ENCODE measurements at regions not wholly inside any gene's neighbourhood (a gene's known extent, or its start where the extent isn't known, plus 50 kb on each side); places are given as distances from the start of the nearest gene placed in this dataset.

DNA sequence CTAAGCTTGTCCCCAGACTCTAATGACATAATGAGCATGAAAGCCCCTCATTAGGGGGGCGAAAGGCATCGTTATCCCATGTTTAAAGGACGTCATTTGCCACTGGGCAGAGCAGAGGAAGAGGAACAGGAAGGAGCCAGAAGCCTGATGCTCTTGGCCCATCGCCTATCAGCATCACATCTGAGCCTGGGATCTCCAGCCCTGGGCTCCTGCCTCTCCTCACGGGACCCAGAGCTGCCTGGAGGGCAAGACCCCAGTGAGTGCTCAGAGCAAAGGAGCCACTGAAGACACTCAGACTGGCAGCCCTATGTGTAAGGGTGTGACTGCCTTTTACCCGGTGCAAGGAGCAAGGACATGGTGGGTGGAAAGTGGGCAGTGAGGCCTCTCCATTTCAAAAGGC lies 115.0 kb upstream of the ZNF507 start:
- CTCF ChIA-PET, result no interaction called here
- TF ChIP-seq, protein P1, sequence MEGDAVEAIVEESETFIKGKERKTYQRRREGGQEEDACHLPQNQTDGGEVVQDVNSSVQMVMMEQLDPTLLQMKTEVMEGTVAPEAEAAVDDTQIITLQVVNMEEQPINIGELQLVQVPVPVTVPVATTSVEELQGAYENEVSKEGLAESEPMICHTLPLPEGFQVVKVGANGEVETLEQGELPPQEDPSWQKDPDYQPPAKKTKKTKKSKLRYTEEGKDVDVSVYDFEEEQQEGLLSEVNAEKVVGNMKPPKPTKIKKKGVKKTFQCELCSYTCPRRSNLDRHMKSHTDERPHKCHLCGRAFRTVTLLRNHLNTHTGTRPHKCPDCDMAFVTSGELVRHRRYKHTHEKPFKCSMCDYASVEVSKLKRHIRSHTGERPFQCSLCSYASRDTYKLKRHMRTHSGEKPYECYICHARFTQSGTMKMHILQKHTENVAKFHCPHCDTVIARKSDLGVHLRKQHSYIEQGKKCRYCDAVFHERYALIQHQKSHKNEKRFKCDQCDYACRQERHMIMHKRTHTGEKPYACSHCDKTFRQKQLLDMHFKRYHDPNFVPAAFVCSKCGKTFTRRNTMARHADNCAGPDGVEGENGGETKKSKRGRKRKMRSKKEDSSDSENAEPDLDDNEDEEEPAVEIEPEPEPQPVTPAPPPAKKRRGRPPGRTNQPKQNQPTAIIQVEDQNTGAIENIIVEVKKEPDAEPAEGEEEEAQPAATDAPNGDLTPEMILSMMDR (IDR thresholded peaks at IDR 0.05; ENCODE audit: low read depth, low read length), result no peak
- Histone ChIP-seq H3K27ac (ENCODE audit: low read depth, low read length) (no peak overlapping the region), H3K27me3 (ENCODE audit: control insufficient read depth, insufficient read depth, low read length) (no peaks in the 10 kb centered on the region), H3K9me3 (ENCODE audit: control insufficient read depth, insufficient read depth, low read length) (no peaks in the 10 kb centered on the region; the same call in 1 of the 2 replicates), H3K4me3 (ENCODE audit: low read depth, low read length) (no peak overlapping the region)
- no peak for DNase-seq (ENCODE audit: low read depth, low spot score)
- POLR2A ChIA-PET, result no interaction called here

DNA sequence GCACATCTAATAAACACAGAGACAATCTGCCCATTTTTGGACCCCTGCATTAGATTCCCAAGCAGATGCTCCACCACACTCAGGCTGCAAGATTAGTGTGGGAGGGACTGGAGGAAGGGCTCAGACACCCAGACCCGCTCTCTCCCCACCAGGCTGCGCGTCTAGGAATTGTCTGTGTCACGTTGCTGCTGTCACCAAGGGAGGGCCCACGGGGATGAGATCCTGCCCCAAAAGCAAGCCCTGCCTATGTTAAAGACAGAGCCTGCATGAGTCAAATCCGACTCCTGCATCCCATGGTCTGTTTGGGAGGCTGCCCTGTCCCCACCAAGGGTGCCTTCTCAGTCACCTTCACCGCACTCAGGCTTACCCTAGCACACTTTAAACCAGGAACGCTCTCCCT lies 114.4 kb upstream of the ZNF507 start:
- CTCF ChIA-PET, result interaction anchor here (1.5 kb wide), 1 partner anchor 9 kb away, joined by 4 read pairs; no protein-coding TSS in a partner anchor
- H3K27ac ChIP-seq (ENCODE audit: low read depth, low read length), result no peak overlapping the region
- TF ChIP-seq, protein P1 (IDR thresholded peaks at IDR 0.05; ENCODE audit: low read depth, low read length), result no peak
- no peaks in the 10 kb centered on the region for H3K27me3 ChIP-seq (ENCODE audit: control insufficient read depth, insufficient read depth, low read length)
- no peak for DNase-seq (ENCODE audit: low read depth, low spot score)
- H3K9me3 ChIP-seq (ENCODE audit: control insufficient read depth, insufficient read depth, low read length), result no peaks in the 10 kb centered on the region; the same call in 1 of the 2 replicates
- POLR2A ChIA-PET, result no interaction called here
- no peak overlapping the region for H3K4me3 ChIP-seq (ENCODE audit: low read depth, low read length)

DNA sequence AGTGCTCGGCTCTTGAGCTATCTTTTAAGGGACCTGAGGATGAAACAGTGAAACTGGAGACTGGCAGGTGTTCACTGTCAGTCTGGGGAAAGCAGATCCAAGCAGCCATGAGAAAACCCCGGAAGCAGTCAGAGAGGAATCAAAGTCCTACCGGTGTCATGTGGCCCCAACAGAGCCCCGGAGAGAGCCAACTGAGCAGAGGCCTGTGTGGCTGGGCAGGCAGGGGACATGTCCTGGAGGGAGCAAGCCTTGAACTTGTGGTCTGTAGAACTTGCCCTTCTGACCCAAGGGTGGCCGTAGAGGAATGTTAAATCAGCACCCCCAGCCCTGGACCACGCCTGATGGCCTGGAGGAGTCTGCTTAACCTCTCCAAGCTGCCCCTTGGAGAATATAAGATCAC lies 113.7 kb upstream of the ZNF507 start:
- Histone ChIP-seq H3K9me3 (ENCODE audit: control insufficient read depth, insufficient read depth, low read length) (no peaks in the 10 kb centered on the region; the same call in 1 of the 2 replicates), H3K4me3 (ENCODE audit: low read depth, low read length) (no peak overlapping the region), H3K27me3 (ENCODE audit: control insufficient read depth, insufficient read depth, low read length) (no peaks in the 10 kb centered on the region), H3K27ac (ENCODE audit: low read depth, low read length) (no peak overlapping the region)
- ChIA-PET CTCF (interaction anchor here (1.5 kb wide), 2 partner anchors 9 to 1549 kb away, joined by 4 read pairs; no protein-coding TSS in a partner anchor), POLR2A (no interaction called here)
- TF ChIP-seq, protein P1 (IDR thresholded peaks at IDR 0.05; ENCODE audit: low read depth, low read length), result no peak
- DNase-seq (ENCODE audit: low read depth, low spot score), result no peak

DNA sequence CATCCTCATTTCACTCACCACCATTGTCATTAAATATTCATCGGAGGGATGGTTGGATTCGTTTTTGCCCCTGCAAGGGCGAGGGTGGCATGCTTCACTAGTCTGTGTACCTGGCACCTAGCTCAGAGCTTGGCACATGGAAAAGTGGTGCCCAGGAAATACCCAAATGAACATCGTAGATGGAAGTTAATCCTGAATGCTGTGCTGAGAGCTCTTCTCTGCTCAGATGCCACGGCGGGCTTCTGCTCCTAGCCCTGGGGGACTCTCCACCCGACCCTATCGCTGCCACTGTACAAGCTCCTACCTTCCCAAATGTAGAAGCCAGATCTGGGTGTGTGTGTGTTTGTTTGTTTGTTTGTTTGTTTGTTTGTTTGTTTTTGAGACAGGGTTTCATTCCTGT lies 113.0 kb upstream of the ZNF507 start:
- no peak for DNase-seq (ENCODE audit: low read depth, low spot score)
- no peaks in the 10 kb centered on the region for H3K27me3 ChIP-seq (ENCODE audit: control insufficient read depth, insufficient read depth, low read length)
- ChIA-PET POLR2A (no interaction called here), CTCF (interaction anchor here (1.5 to 2.1 kb wide), 3 partner anchors 7 to 1549 kb away, joined by 4 to 14 read pairs (median 4); no protein-coding TSS in a partner anchor)
- no peaks in the 10 kb centered on the region; the same call in 1 of the 2 replicates for H3K9me3 ChIP-seq (ENCODE audit: control insufficient read depth, insufficient read depth, low read length)
- TF ChIP-seq, protein P1 (IDR thresholded peaks at IDR 0.05; ENCODE audit: low read depth, low read length), result no peak
- H3K27ac ChIP-seq (ENCODE audit: low read depth, low read length), result no peak overlapping the region
- H3K4me3 ChIP-seq (ENCODE audit: low read depth, low read length), result no peak overlapping the region

DNA sequence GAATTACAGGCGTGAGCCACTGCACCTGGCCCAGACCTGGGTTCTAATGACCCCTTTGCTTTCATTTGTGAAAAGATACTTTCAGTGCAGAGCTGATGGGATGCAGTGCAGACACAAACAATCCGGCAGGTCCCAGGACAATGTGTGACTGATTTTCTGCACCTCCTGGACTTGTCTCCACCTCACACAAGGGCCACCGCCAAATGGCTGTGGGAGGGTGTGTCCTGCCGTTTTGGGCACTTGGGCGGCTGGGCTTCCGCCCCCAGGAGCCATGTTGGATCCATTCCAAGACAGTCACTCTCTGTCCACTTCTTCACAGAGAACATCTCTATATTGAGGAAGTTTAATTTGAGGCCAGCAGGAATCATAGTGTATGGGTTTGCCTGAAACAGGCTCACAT lies 112.3 kb upstream of the ZNF507 start:
- TF ChIP-seq, protein P1 (IDR thresholded peaks at IDR 0.05; ENCODE audit: low read depth, low read length), result no peak
- Histone ChIP-seq H3K9me3 (ENCODE audit: control insufficient read depth, insufficient read depth, low read length) (no peaks in the 10 kb centered on the region), H3K4me3 (ENCODE audit: low read depth, low read length) (no peak overlapping the region), H3K27ac (ENCODE audit: low read depth, low read length) (no peak overlapping the region), H3K27me3 (ENCODE audit: control insufficient read depth, insufficient read depth, low read length) (no peaks in the 10 kb centered on the region)
- ChIA-PET POLR2A (no interaction called here), CTCF (interaction anchor here (1.5 to 2.1 kb wide), 2 partner anchors 8 to 1550 kb away, joined by 4 to 14 read pairs; no protein-coding TSS in a partner anchor)
- no peak for DNase-seq (ENCODE audit: low read depth, low spot score)

All from AG04450 (cell line).